Caco-2 (cell line): ENCODE measurements at regions not wholly inside any gene's neighbourhood (a gene's known extent, or its start where the extent isn't known, plus 50 kb on each side); places are given as distances from the start of the nearest gene placed in this dataset.

Experiments
- BruUV-seq: library from RNA; stranded (reverse); fragments of 400-500 nt; replicated peaks from 2 replicates; lab custom pipeline; 2021; lab: Mats Ljungman, UMichigan
- CTCF ChIA-PET: fragments of 300-600 bp; sonication (Branson Sonifier 250); formaldehyde crosslinking; loops from one replicate; lab custom pipeline; 2022; ENCODE audit warnings: antibody characterized with exemption; lab: Charles Lee
- POLR2A ChIA-PET: fragments of 300-600 bp; sonication (Branson Sonifier 250); formaldehyde crosslinking; loops from one replicate; lab custom pipeline; 2022; ENCODE audit warnings: antibody characterized with exemption; lab: Charles Lee
- DNase-seq, 2 experiments: peaks; one replicate each; pipeline versions ENCODE4 v3.0.0 to v3.0.0-alpha.2; 2020 to 2022
- H3K27me3 ChIP-seq: replicated peaks from 2 replicates; pipeline ENCODE4 v1.6.0; 2011; ENCODE audit warnings: low read length; ENCODE audit not compliant: control insufficient read depth, insufficient read depth
- H3K36me3 ChIP-seq: 2 replicates; pipeline ENCODE4 v1.5.1; 2011; ENCODE audit warnings: low read length; ENCODE audit not compliant: control insufficient read depth, insufficient read depth
- H3K4me1 ChIP-seq: fragments of 250-450 bp; sonication (Bioruptor Pico); 2 replicates; pipeline ENCODE4 v1.5.1; 2020; ENCODE audit warnings: mild to moderate bottlenecking
- H3K4me3 ChIP-seq: 2 replicates; pipeline ENCODE4 v1.5.1; 2011; ENCODE audit warnings: low read depth, mild to moderate bottlenecking, control low read depth, low read length
- H3K9me3 ChIP-seq: fragments of 250-450 bp; sonication (Bioruptor Pico); 2 replicates; pipeline ENCODE4 v1.5.1; 2020; ENCODE audit warnings: mild to moderate bottlenecking, moderate library complexity
- H3K27ac Mint-ChIP-seq: one replicate; pipeline ENCODE4 v1.8.0; 2022; ENCODE audit warnings: mixed read lengths; ENCODE audit not compliant: unreplicated experiment
- H3K27me3 Mint-ChIP-seq: one replicate; pipeline ENCODE4 v1.8.0; 2022; ENCODE audit warnings: mixed read lengths; ENCODE audit not compliant: insufficient read depth, unreplicated experiment
- H3K36me3 Mint-ChIP-seq: one replicate; pipeline ENCODE4 v1.8.0; 2022; ENCODE audit warnings: mild to moderate bottlenecking, mixed read lengths; ENCODE audit not compliant: insufficient read depth, unreplicated experiment
- H3K4me1 Mint-ChIP-seq: one replicate; pipeline ENCODE4 v1.8.0; 2022; ENCODE audit warnings: low read depth, mixed read lengths; ENCODE audit not compliant: unreplicated experiment
- H3K4me3 Mint-ChIP-seq: one replicate; pipeline ENCODE4 v1.8.0; 2022; ENCODE audit warnings: mild to moderate bottlenecking, moderate library complexity, mixed read lengths; ENCODE audit not compliant: unreplicated experiment
- H3K9me3 Mint-ChIP-seq: one replicate; pipeline ENCODE4 v1.8.0; 2022; ENCODE audit warnings: mixed read lengths; ENCODE audit not compliant: unreplicated experiment
- CTCF ChIP-seq, 2 experiments: fragments of 200-600 bp in 1 of 2; IDR thresholded peaks; 1 replicate in 1 of 2; 2 replicates in 1 of 2; pipeline versions ENCODE4 v1.5.1 to v1.8.0; 2011 to 2022; ENCODE audit warnings: antibody characterized with exemption in 1 of 2, control low read depth in 1 of 2, inconsistent platforms in 1 of 2, low read depth in 1 of 2, low read length in 1 of 2, mild to moderate bottlenecking in 1 of 2, moderate library complexity in 1 of 2; ENCODE audit not compliant: insufficient read depth in 1 of 2, severe bottlenecking in 1 of 2, unreplicated experiment in 1 of 2
- intact Hi-C: fragments of 100-400 bp; cut with micrococcal nuclease; formaldehyde crosslinking; loops from one replicate; pipeline ENCODE4 v1.10.0; 2022; ENCODE audit not compliant: unreplicated experiment

DNA sequence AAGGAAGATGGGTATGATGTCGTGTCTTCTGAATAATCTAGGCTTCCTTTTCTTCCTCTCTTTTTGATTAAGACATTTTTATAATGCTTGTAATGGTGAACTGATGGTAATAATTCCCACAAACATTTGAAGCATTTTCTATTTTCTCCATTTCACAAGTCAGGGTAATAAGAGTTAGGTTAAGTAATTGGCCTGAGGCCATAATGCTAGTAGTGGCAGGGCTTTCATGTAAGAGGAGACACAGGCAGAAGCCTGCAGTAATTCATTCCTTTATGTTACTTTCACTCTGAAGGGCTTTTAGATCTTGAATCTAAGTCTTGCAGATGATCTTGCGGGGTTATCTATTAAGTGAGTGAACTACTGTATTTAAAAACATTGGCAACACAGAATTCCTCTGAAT lies 374.9 kb downstream of the MAT2B start:
- CTCF ChIA-PET = no interaction called here

DNA sequence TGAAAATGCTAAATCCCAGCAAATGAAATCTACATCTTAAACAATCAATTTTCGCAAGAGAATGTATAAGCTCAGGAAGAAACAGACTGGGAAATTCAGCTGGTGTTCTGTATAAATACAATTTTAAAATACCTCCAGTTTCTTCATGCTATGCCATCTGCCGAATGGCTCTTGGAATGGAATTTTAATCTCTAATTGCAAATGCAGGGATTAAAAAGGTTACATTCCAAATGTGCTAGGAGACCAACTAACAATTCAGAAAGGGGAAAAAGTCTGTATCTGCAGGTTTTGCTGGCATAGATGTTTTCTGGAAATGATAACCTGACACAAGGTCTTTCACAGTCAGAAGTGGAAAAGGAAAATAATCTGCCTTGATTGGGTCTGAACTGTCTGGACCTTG lies 379.7 kb downstream of the MAT2B start:
- no TSS peak for BruUV-seq
- POLR2A ChIA-PET = no interaction called here

More for the DNA sequence above, 374.9 kb downstream of the MAT2B start:
- no peaks in the 10 kb centered on the region for H3K9me3 Mint-ChIP-seq
- Histone ChIP-seq H3K36me3 (no peaks in the 10 kb centered on the region), H3K27me3 (no peaks in the 10 kb centered on the region), H3K4me1 (no peaks in the 10 kb centered on the region), H3K9me3 (no peaks in the 10 kb centered on the region), H3K4me3 (no peak overlapping the region)
- H3K27ac Mint-ChIP-seq = no peak overlapping the region
- TF ChIP-seq CTCF (IDR thresholded peaks at IDR 0.05; ENCODE audit: insufficient read depth in 1 of 2, low read depth in 1 of 2, low read length in 1 of 2, severe bottlenecking in 1 of 2, unreplicated experiment in 1 of 2) = no peak
- H3K27me3 Mint-ChIP-seq = peaks cover 4% of the 10 kb centered on the region
- no peak overlapping the region for H3K4me3 Mint-ChIP-seq
- no peaks in the 10 kb centered on the region for H3K4me1 Mint-ChIP-seq
- no peak for DNase-seq
- H3K36me3 Mint-ChIP-seq = no peaks in the 10 kb centered on the region
- intact Hi-C loops = no loop called here
- POLR2A ChIA-PET = no interaction called here
- BruUV-seq = no TSS peak

GRCh38 chr5:163887854-163888253 lies 382.4 kb downstream of the MAT2B start:
- peaks cover 2% of the 10 kb centered on the region for H3K27me3 Mint-ChIP-seq
- TF ChIP-seq CTCF (IDR thresholded peaks at IDR 0.05; ENCODE audit: insufficient read depth in 1 of 2, low read depth in 1 of 2, low read length in 1 of 2, severe bottlenecking in 1 of 2, unreplicated experiment in 1 of 2) = no peak
- H3K4me1 Mint-ChIP-seq = no peaks in the 10 kb centered on the region
- ChIA-PET CTCF (no interaction called here), POLR2A (no interaction called here)
- H3K27ac Mint-ChIP-seq = no peak overlapping the region
- Histone ChIP-seq H3K36me3 (no peaks in the 10 kb centered on the region), H3K9me3 (no peaks in the 10 kb centered on the region), H3K4me3 (no peak overlapping the region), H3K4me1 (no peaks in the 10 kb centered on the region), H3K27me3 (no peaks in the 10 kb centered on the region)
- H3K4me3 Mint-ChIP-seq = no peak overlapping the region
- BruUV-seq = no TSS peak
- intact Hi-C loops = no loop called here
- H3K9me3 Mint-ChIP-seq = no peaks in the 10 kb centered on the region
- no peak for DNase-seq
- no peaks in the 10 kb centered on the region for H3K36me3 Mint-ChIP-seq

More for the DNA sequence above, 379.7 kb downstream of the MAT2B start:
- CTCF ChIA-PET = no interaction called here
- H3K27me3 Mint-ChIP-seq = peaks cover 2% of the 10 kb centered on the region
- H3K36me3 Mint-ChIP-seq = no peaks in the 10 kb centered on the region
- H3K9me3 Mint-ChIP-seq = no peaks in the 10 kb centered on the region
- Histone ChIP-seq H3K27me3 (no peaks in the 10 kb centered on the region), H3K4me3 (no peak overlapping the region), H3K36me3 (no peaks in the 10 kb centered on the region), H3K4me1 (no peaks in the 10 kb centered on the region), H3K9me3 (no peaks in the 10 kb centered on the region)
- intact Hi-C loops = no loop called here
- no peak for DNase-seq
- H3K4me3 Mint-ChIP-seq = no peak overlapping the region
- no peak for TF ChIP-seq CTCF (IDR thresholded peaks at IDR 0.05; ENCODE audit: insufficient read depth in 1 of 2, low read depth in 1 of 2, low read length in 1 of 2, severe bottlenecking in 1 of 2, unreplicated experiment in 1 of 2)
- H3K27ac Mint-ChIP-seq = no peak overlapping the region
- H3K4me1 Mint-ChIP-seq = no peaks in the 10 kb centered on the region
